ENCODE measurements at regions not wholly inside any gene's neighbourhood (a gene's known extent, or its start where the extent isn't known, plus 50 kb on each side); places are given as distances from the start of the nearest gene placed in this dataset.

DNA sequence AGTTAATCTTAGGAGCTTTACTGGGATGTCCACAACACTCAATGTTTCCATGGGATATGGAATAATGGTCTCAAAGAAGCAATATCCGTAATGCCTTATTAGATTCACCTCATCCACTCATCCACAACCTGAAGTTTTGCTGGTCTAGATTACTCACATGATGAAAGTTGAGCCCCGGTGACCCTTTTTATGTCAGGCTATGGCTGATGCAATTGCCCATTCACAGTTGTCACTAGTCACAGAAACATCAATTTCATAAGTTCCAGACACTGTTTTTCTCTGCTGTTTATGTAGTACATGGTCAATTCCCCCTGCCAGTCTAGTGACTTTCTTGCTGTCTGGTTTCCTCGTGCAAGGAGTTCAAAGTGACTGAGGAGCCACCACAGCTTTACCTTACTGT is 491.2 kb upstream of the ATXN8OS start:
- TF ChIP-seq ZNF274 (IDR thresholded peaks at IDR 0.05; ENCODE audit: low read depth, low read length) (no peak), YY1 (IDR thresholded peaks at IDR 0.05; ENCODE audit: insufficient read depth, insufficient read length) (no peak)
